K562 (cell line): ENCODE measurements at regions not wholly inside any gene's neighbourhood (a gene's known extent, or its start where the extent isn't known, plus 50 kb on each side); places are given as distances from the start of the nearest gene placed in this dataset.

Experiments
- ATAC-seq: fragments of 200-7000 bp; cut with Tn5 transposase; 3 replicates; pipeline ENCODE4 v1.9.1; 2020; ENCODE audit warnings: moderate library complexity
- BruUV-seq: library from RNA; stranded (reverse); fragments of 400-500 nt; replicated peaks from 2 replicates; lab custom pipeline; 2021; lab: Mats Ljungman, UMichigan
- CTCF ChIA-PET: fragments of 300-600 bp; formaldehyde crosslinking; extraction: SDS; loops from one replicate; lab custom pipeline; 2021; ENCODE audit warnings: low intra/inter-chr PET ratio; lab: Yijun Ruan, JAX
- POLR2A ChIA-PET: fragments of 300-600, 350-650 bp; sonication (Branson Sonifier 250); formaldehyde crosslinking; extraction: SDS; loops from one replicate; lab custom pipeline; 2021; ENCODE audit warnings: antibody characterized with exemption, inconsistent platforms; lab: Yijun Ruan, JAX
- DNase-seq, 4 experiments: peaks; one replicate each; pipeline versions ENCODE4 v3.0.0 to v3.0.0-alpha.2; 2011 to 2018; ENCODE audit warnings: low spot score in 3 of 4, mixed read lengths in 3 of 4; ENCODE audit errors: extremely low read depth in 1 of 4
- FAIRE-seq: peaks from 2 replicates; lab custom pipeline; 2011; peaks lifted over from hg19 to GRCh38; lab: Jason Lieb, UNC
- H2AFZ ChIP-seq: 2 replicates; pipeline ENCODE4 v1.6.0; 2011; ENCODE audit warnings: low read depth, low read length, control low read depth, inconsistent platforms
- H3K27ac ChIP-seq: fragments of 200-600 bp; 3 replicates; pipeline ENCODE4 v1.8.0; 2011; ENCODE audit warnings: low read depth, mild to moderate bottlenecking, control low read depth, inconsistent platforms, low read length, moderate library complexity, mixed read lengths; ENCODE audit errors: extremely low read depth
- H3K27me3 ChIP-seq, 2 experiments: fragments of 300-600 bp in 1 of 2; 2 replicates in 1 of 2; 3 replicates in 1 of 2; pipeline versions ENCODE4 v1.6.0 to v1.8.0; 2011; ENCODE audit warnings: inconsistent platforms in 2 of 2, low read length in 2 of 2, mild to moderate bottlenecking in 1 of 2, mixed read lengths in 1 of 2, moderate library complexity in 1 of 2; ENCODE audit not compliant: control insufficient read depth in 2 of 2, insufficient read depth in 2 of 2
- H3K36me3 ChIP-seq: fragments of 300-600 bp; 3 replicates; pipeline ENCODE4 v1.8.0; 2011; ENCODE audit warnings: mild to moderate bottlenecking, low read length, inconsistent platforms; ENCODE audit not compliant: control insufficient read depth, insufficient read depth
- H3K4me1 ChIP-seq, 2 experiments: fragments of 200-600 bp in 1 of 2; replicated peaks in 1 of 2; 2 replicates in 1 of 2; 3 replicates in 1 of 2; pipeline versions ENCODE4 v1.5.1 to v1.8.0; 2011; ENCODE audit warnings: inconsistent platforms in 2 of 2, low read length in 2 of 2, mild to moderate bottlenecking in 1 of 2, mixed read lengths in 1 of 2, moderate library complexity in 1 of 2; ENCODE audit not compliant: control insufficient read depth in 2 of 2, insufficient read depth in 2 of 2
- H3K4me2 ChIP-seq: 2 replicates; pipeline ENCODE4 v1.6.1; 2011; ENCODE audit warnings: low read length, control low read depth, inconsistent platforms, mixed read lengths; ENCODE audit not compliant: insufficient read depth
- H3K4me3 ChIP-seq: fragments of 200-600 bp; sonication (generic), shearing (Covaris generic); 2 replicates; pipeline ENCODE4 v1.5.1; 2016; ENCODE audit warnings: control low read depth, inconsistent platforms
- H3K79me2 ChIP-seq: fragments of 200-600 bp; 3 replicates; pipeline ENCODE4 v1.8.0; 2011; ENCODE audit warnings: low read length, inconsistent platforms; ENCODE audit not compliant: control insufficient read depth, insufficient read depth
- H3K9ac ChIP-seq, 2 experiments: 2 replicates each; pipeline versions ENCODE4 v1.6.0 to v1.6.1; 2011; ENCODE audit warnings: low read depth in 2 of 2, low read length in 2 of 2, control low read depth in 1 of 2, inconsistent platforms in 1 of 2, mild to moderate bottlenecking in 1 of 2, mixed read lengths in 1 of 2; ENCODE audit not compliant: insufficient read depth in 1 of 2
- H3K9me1 ChIP-seq: one replicate; pipeline ENCODE4 v1.6.0; 2011; ENCODE audit warnings: inconsistent platforms, mild to moderate bottlenecking, low read length, moderate library complexity; ENCODE audit not compliant: control insufficient read depth, insufficient read depth
- H3K9me3 ChIP-seq: replicated peaks from 2 replicates; pipeline ENCODE4 v1.5.1; 2011; ENCODE audit warnings: low read depth, low read length, inconsistent platforms; ENCODE audit not compliant: control insufficient read depth, insufficient read depth
- H4K20me1 ChIP-seq: replicated peaks from 2 replicates; pipeline ENCODE4 v1.6.1; 2011; ENCODE audit warnings: low read length, inconsistent platforms, mixed read lengths; ENCODE audit not compliant: control insufficient read depth, insufficient read depth
- CBX2 ChIP-seq: fragments of 200-600 bp; sonication (generic); IDR thresholded peaks from one replicate; pipeline ENCODE4 v1.6.1; 2012; ENCODE audit warnings: mild to moderate bottlenecking, low read length, inconsistent platforms; ENCODE audit not compliant: insufficient read depth, poor library complexity, severe bottlenecking
- FOXJ3 ChIP-seq: sonication (generic); formaldehyde crosslinking; IDR thresholded peaks from 2 replicates; pipeline ENCODE4 v1.4.0; 2020; ENCODE audit warnings: mild to moderate bottlenecking, missing genetic modification reagents
- HDGF ChIP-seq: fragments of 450-650 bp; IDR thresholded peaks from 2 replicates; pipeline ENCODE4 v1.6.1; 2016
- KAT7 ChIP-seq: sonication (generic); formaldehyde crosslinking; IDR thresholded peaks from 2 replicates; pipeline ENCODE4 v1.8.0; 2022; ENCODE audit warnings: missing genetic modification reagents, mild to moderate bottlenecking, borderline replicate concordance
- MEF2D ChIP-seq: conservative IDR thresholded peaks from 2 replicates; pipeline ENCODE4 v1.6.1; 2016; ENCODE audit warnings: low read depth, missing genetic modification characterization, missing compliant biosample characterization
- PHB2 ChIP-seq: fragments of 450-650 bp; IDR thresholded peaks from 2 replicates; pipeline ENCODE4 v1.6.1; 2017; ENCODE audit warnings: low read depth
- POLR3A ChIP-seq: IDR thresholded peaks from 2 replicates; pipeline ENCODE4 v1.6.1; 2011; ENCODE audit warnings: borderline replicate concordance, mild to moderate bottlenecking, moderate library complexity; ENCODE audit not compliant: insufficient read length, insufficient read depth; ENCODE audit errors: extremely low read depth
- RBFOX2 ChIP-seq: fragments of 200-400 bp; formaldehyde crosslinking; IDR thresholded peaks from 2 replicates; pipeline ENCODE4 v1.6.1; 2017; ENCODE audit warnings: low read depth, mild to moderate bottlenecking, low read length, moderate library complexity
- TBP ChIP-seq: optimal IDR thresholded peaks from 2 replicates; pipeline ENCODE3; 2011; ENCODE audit warnings: low read depth, low read length, improper control_type of control experiment
- WGBS: fragments of 100-300 bp; shearing (Covaris generic); methylation state at CpG from one replicate; pipeline ENCODE4 v1.1.6; 2016; ENCODE audit warnings: low coverage, mixed read lengths; ENCODE audit not compliant: insufficient coverage; ENCODE audit errors: missing lambda C conversion rate; 5-methylcytosine and 5-hydroxymethylcytosine counted together
- in situ Hi-C: fragments of 300-500 bp; cut with MboI; formaldehyde crosslinking; loops from 4 replicates; pipeline ENCODE4 v1.15.0; 2018; ENCODE audit warnings: inconsistent platforms, mixed read lengths
- intact Hi-C: fragments of 100-400 bp; cut with micrococcal nuclease; formaldehyde crosslinking; loops from 2 replicates; pipeline ENCODE4 v1.14.2; 2022
- TF ChIP-seq, protein P1 (sequence below): sonication (generic); IDR thresholded peaks from 2 replicates; pipeline ENCODE4 v1.6.1; 2016
- TF ChIP-seq, protein P2 (sequence below): fragments of 250-450 bp; sonication (Bioruptor Pico); IDR thresholded peaks from 2 replicates; pipeline ENCODE4 v1.5.0; 2022; ENCODE audit warnings: mild to moderate bottlenecking

DNA sequence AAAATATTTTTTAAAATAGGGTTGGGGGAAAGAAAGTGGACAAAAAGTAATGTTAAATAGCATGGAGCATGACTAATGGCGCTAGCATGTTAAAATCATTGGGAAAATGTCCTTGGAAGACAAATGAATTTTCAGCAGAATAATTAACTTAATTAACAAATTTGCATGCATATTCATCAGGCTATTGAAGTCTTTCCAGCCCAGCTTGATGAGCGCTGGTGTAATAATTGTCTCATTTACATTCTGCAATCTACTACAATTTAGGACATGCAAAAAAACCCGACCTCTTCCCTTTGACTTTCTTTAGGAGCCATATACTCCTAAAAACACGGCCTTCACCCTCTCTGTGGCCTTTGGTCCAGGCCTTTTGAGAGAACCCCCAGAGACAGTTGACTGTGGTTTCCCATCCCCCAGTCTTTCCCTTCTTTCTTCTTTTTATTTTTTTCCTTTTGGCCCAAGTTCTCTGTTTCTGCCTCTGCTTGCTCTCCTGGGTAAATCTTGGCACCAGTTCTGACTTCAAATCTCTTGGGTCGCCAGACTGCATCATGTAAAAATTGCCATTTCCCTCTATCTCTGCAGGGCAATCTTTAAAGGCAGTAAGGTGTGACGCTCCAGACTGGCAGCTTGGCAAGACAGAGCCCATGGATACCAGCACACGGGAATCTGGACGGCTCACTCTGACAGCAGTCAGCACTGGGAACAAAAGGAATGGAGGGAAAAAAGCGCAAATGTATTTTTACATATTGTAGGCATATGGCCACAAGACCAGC lies 105.5 kb downstream of the NEUROD6 start:
- no peaks in the 10 kb centered on the region for H3K4me1 ChIP-seq
- under 1% methylated on average over 9 of the region's 9 CpGs for WGBS
- no peak for DNase-seq
- TF ChIP-seq PHB2 = no peak
- no peak for TF ChIP-seq KAT7 (CRISPR knock-in tag)
- TF ChIP-seq, protein P1, sequence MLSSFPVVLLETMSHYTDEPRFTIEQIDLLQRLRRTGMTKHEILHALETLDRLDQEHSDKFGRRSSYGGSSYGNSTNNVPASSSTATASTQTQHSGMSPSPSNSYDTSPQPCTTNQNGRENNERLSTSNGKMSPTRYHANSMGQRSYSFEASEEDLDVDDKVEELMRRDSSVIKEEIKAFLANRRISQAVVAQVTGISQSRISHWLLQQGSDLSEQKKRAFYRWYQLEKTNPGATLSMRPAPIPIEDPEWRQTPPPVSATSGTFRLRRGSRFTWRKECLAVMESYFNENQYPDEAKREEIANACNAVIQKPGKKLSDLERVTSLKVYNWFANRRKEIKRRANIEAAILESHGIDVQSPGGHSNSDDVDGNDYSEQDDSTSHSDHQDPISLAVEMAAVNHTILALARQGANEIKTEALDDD = no peak
- in situ Hi-C loops (no loop called here), intact Hi-C loops (no loop called here)
- no peaks in the 10 kb centered on the region for H3K9me1 ChIP-seq
- CTCF ChIA-PET = interaction anchor here (0.6 kb wide), 1 partner anchor 1606 kb away, joined by 3 read pairs; no protein-coding TSS in a partner anchor
- no peak for FAIRE-seq
- no peaks in the 10 kb centered on the region for H3K9me3 ChIP-seq
- no TSS peak for BruUV-seq
- peaks cover 0 to 4% of the 10 kb centered on the region in 2 experiments; a peak in 1 of 5 replicates for H3K27me3 ChIP-seq
- no peak overlapping the region for H3K4me3 ChIP-seq
- H3K4me2 ChIP-seq = no peak overlapping the region
- no peaks in the 10 kb centered on the region for H3K36me3 ChIP-seq
- POLR2A ChIA-PET = no interaction called here
- no peaks in the 10 kb centered on the region for H4K20me1 ChIP-seq
- H3K79me2 ChIP-seq = no peaks in the 10 kb centered on the region
- no peak overlapping the region for H3K27ac ChIP-seq
- no peak for ATAC-seq
- H3K9ac ChIP-seq = no peak overlapping the region
- no peak overlapping the region for H2AFZ ChIP-seq

DNA sequence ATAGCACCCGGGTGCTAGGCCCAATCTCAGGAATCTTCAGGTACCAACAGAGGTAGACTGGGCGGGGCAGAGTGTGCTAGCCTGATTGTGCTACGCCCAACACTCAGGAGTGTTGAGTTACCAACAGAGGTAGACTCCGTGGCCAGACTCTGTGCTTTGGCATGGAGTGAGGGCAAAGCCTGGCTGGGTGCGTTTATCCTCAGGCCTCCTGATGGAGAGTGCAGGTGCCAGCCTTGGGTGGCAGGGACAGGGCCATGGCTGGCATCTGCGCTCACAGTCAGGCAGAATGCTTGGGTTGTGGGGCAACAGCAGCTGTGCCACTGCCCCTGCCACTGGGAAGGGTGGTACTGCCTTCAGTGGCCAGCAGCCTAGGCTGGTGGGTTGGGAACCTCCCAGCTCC lies 111.6 kb downstream of the NEUROD6 start:
- Histone ChIP-seq H3K79me2 (no peaks in the 10 kb centered on the region), H3K36me3 (no peaks in the 10 kb centered on the region), H4K20me1 (no peaks in the 10 kb centered on the region), H2AFZ (no peak overlapping the region), H3K27ac (no peak overlapping the region)
- no peak for DNase-seq
- WGBS = 0% methylated on average over 6 of the region's 6 CpGs
- TF ChIP-seq FOXJ3 = no peak
- no peak for TF ChIP-seq HDGF
- TF ChIP-seq POLR3A = no peak
- TF ChIP-seq MEF2D (tag) = no peak
- TF ChIP-seq, protein P2, sequence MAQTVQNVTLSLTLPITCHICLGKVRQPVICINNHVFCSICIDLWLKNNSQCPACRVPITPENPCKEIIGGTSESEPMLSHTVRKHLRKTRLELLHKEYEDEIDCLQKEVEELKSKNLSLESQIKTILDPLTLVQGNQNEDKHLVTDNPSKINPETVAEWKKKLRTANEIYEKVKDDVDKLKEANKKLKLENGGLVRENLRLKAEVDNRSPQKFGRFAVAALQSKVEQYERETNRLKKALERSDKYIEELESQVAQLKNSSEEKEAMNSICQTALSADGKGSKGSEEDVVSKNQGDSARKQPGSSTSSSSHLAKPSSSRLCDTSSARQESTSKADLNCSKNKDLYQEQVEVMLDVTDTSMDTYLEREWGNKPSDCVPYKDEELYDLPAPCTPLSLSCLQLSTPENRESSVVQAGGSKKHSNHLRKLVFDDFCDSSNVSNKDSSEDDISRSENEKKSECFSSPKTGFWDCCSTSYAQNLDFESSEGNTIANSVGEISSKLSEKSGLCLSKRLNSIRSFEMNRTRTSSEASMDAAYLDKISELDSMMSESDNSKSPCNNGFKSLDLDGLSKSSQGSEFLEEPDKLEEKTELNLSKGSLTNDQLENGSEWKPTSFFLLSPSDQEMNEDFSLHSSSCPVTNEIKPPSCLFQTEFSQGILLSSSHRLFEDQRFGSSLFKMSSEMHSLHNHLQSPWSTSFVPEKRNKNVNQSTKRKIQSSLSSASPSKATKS (CRISPR knock-in tag) = no peak
- no peak for TF ChIP-seq TBP
- no peak for TF ChIP-seq CBX2
- TF ChIP-seq RBFOX2 = no peak
- TF ChIP-seq, all 486 proteins: peak for 0
- H3K4me3 ChIP-seq = no peak overlapping the region
- no TSS peak for BruUV-seq
- ChIA-PET POLR2A (no interaction called here), CTCF (no interaction called here)
- no peak for FAIRE-seq
- intact Hi-C loops (no loop called here), in situ Hi-C loops (no loop called here)
- H3K9ac ChIP-seq = no peak overlapping the region
- no peaks in the 10 kb centered on the region for H3K9me1 ChIP-seq
- no peaks in the 10 kb centered on the region for H3K4me1 ChIP-seq
- no peak overlapping the region for H3K4me2 ChIP-seq
- ATAC-seq = no peak
- no peaks in the 10 kb centered on the region for H3K27me3 ChIP-seq
- no peaks in the 10 kb centered on the region for H3K9me3 ChIP-seq
